ENCODE measurements at regions not wholly inside any gene's neighbourhood (a gene's known extent, or its start where the extent isn't known, plus 50 kb on each side); places are given as distances from the start of the nearest gene placed in this dataset.

GRCh38 chr11:37774441-37774840, 1176.4 kb upstream of the RAG2 start:
- H3K4me3 Mint-ChIP-seq (ENCODE audit: unreplicated experiment) = no peak overlapping the region
- H3K27ac Mint-ChIP-seq (ENCODE audit: unreplicated experiment) = no peak overlapping the region
- H3K27me3 Mint-ChIP-seq (ENCODE audit: unreplicated experiment) = no peaks in the 10 kb centered on the region
- H3K36me3 Mint-ChIP-seq (ENCODE audit: unreplicated experiment) = no peaks in the 10 kb centered on the region
- H3K4me1 Mint-ChIP-seq (ENCODE audit: unreplicated experiment) = peaks cover 9% of the 10 kb centered on the region
- peaks cover 16% of the 10 kb centered on the region for H3K9me3 Mint-ChIP-seq (ENCODE audit: unreplicated experiment)
- no peak for DNase-seq (ENCODE audit: extremely low spot score, unreplicated experiment)
- no peak for TF ChIP-seq CTCF (IDR thresholded peaks at IDR 0.05)

- peaks cover 9% of the 10 kb centered on the region for H3K4me1 Mint-ChIP-seq (ENCODE audit: unreplicated experiment)
- no peaks in the 10 kb centered on the region for H3K27me3 Mint-ChIP-seq (ENCODE audit: unreplicated experiment)
- no peaks in the 10 kb centered on the region for H3K36me3 Mint-ChIP-seq (ENCODE audit: unreplicated experiment)
- DNase-seq (ENCODE audit: extremely low spot score, unreplicated experiment) = no peak
- peaks cover 13% of the 10 kb centered on the region for H3K9me3 Mint-ChIP-seq (ENCODE audit: unreplicated experiment)
- no peak overlapping the region for H3K4me3 Mint-ChIP-seq (ENCODE audit: unreplicated experiment)
- no peak for TF ChIP-seq CTCF (IDR thresholded peaks at IDR 0.05)
- no peak overlapping the region for H3K27ac Mint-ChIP-seq (ENCODE audit: unreplicated experiment)
These were observed 1172.1 kb upstream of the RAG2 start for GRCh38 chr11:37770145-37770544.

DNA sequence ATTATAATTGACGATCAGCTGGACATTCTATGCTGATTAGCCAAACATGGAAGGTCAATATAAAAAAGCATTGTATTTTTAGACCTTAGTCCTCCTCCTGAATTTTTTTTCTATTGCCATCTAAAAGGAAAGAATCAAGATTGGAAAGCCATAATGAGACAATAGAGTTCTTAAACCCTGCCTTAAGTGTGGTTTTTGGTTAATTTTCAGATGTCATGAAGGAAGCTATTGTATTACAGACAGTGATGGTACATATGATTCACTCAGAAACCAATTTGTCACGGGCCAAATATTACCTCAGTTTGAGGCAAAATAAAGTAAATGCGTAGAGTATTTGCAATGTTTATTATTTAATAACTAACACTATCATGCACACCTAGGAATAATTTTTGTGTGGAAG, 1164.0 kb upstream of the RAG2 start:
- Mint-ChIP-seq H3K4me3 (ENCODE audit: unreplicated experiment) (no peak overlapping the region), H3K27me3 (ENCODE audit: unreplicated experiment) (no peaks in the 10 kb centered on the region), H3K9me3 (ENCODE audit: unreplicated experiment) (peaks cover 10% of the 10 kb centered on the region), H3K4me1 (ENCODE audit: unreplicated experiment) (no peaks in the 10 kb centered on the region), H3K27ac (ENCODE audit: unreplicated experiment) (no peak overlapping the region), H3K36me3 (ENCODE audit: unreplicated experiment) (no peaks in the 10 kb centered on the region)
- no peak for DNase-seq (ENCODE audit: extremely low spot score, unreplicated experiment)
- TF ChIP-seq CTCF (IDR thresholded peaks at IDR 0.05) = no peak

- TF ChIP-seq CTCF (IDR thresholded peaks at IDR 0.05) = no peak
- Mint-ChIP-seq H3K27me3 (ENCODE audit: unreplicated experiment) (no peaks in the 10 kb centered on the region), H3K4me3 (ENCODE audit: unreplicated experiment) (no peak overlapping the region), H3K9me3 (ENCODE audit: unreplicated experiment) (peaks cover 11% of the 10 kb centered on the region), H3K36me3 (ENCODE audit: unreplicated experiment) (peaks cover 2% of the 10 kb centered on the region), H3K27ac (ENCODE audit: unreplicated experiment) (no peak overlapping the region), H3K4me1 (ENCODE audit: unreplicated experiment) (no peaks in the 10 kb centered on the region)
- DNase-seq (ENCODE audit: extremely low spot score, unreplicated experiment) = no peak
These were observed 1157.5 kb upstream of the RAG2 start for GRCh38 chr11:37755521-37755920.

DNA sequence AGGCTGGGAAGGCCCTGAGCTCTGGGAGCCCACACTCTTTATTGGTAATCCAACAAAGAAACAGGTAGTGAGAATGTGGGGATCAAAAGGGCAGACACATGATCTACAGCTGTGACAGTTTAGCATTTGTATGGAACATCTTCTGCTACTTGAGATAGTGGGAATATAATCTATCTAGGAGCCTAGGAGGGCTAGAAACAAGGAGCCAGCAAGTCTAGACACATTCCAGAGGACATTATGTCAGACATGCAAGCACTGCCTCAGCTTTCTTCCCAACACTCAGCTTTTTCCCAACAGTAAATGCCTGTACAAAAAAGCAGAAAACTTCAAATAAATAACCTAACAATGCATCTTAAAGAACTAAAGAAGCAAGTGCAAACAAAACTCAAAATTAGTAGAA, 1150.6 kb upstream of the RAG2 start:
- H3K36me3 Mint-ChIP-seq (ENCODE audit: unreplicated experiment) = peaks cover 8% of the 10 kb centered on the region
- H3K9me3 Mint-ChIP-seq (ENCODE audit: unreplicated experiment) = peaks cover 27% of the 10 kb centered on the region
- no peak overlapping the region for H3K27ac Mint-ChIP-seq (ENCODE audit: unreplicated experiment)
- no peak for DNase-seq (ENCODE audit: extremely low spot score, unreplicated experiment)
- no peak for TF ChIP-seq CTCF (IDR thresholded peaks at IDR 0.05)
- no peak overlapping the region for H3K4me3 Mint-ChIP-seq (ENCODE audit: unreplicated experiment)
- H3K27me3 Mint-ChIP-seq (ENCODE audit: unreplicated experiment) = no peaks in the 10 kb centered on the region
- peaks cover 12% of the 10 kb centered on the region for H3K4me1 Mint-ChIP-seq (ENCODE audit: unreplicated experiment)

Data from osteocyte (in vitro differentiated cells).